ENCODE measurements at regions not wholly inside any gene's neighbourhood (a gene's known extent, or its start where the extent isn't known, plus 50 kb on each side); places are given as distances from the start of the nearest gene placed in this dataset.

GRCh38 chr10:128568990-128569945 is 443.0 kb upstream of the MKI67 start:
- H3K9ac ChIP-seq = no peak overlapping the region
- TF ChIP-seq EZH2phosphoT487 (IDR thresholded peaks at IDR 0.05) (no peak), CTCF (IDR thresholded peaks at IDR 0.05) (no peak), EZH2 (IDR thresholded peaks at IDR 0.05) (no peak)
- no peak overlapping the region for H3K4me3 Mint-ChIP-seq
- no peak for DNase-seq (ENCODE audit: low spot score)
- no peak overlapping the region for H3K27ac Mint-ChIP-seq
- no peaks in the 10 kb centered on the region for H3K9me3 ChIP-seq (ENCODE audit: low read depth)
- no peaks in the 10 kb centered on the region for H4K20me1 ChIP-seq (ENCODE audit: low read depth)
- H3F3A ChIP-seq (ENCODE audit: low read depth) = no peaks in the 10 kb centered on the region
- no peaks in the 10 kb centered on the region for H3K9me3 Mint-ChIP-seq
- H3K36me3 Mint-ChIP-seq = no peaks in the 10 kb centered on the region
- H3K4me2 ChIP-seq = no peak overlapping the region
- peaks cover 25% of the 10 kb centered on the region for H3K4me1 Mint-ChIP-seq
- H3K79me2 ChIP-seq (ENCODE audit: low read depth) = no peaks in the 10 kb centered on the region
- no peaks in the 10 kb centered on the region for H3K4me1 ChIP-seq
- H3K27ac ChIP-seq = no peak overlapping the region
- no peaks in the 10 kb centered on the region for H3K27me3 ChIP-seq
- H2AFZ ChIP-seq (replicated peaks) = no peak overlapping the region
- no peak overlapping the region for H3K4me3 ChIP-seq
- H3K36me3 ChIP-seq = no peaks in the 10 kb centered on the region
- peaks cover 2% of the 10 kb centered on the region for H3K27me3 Mint-ChIP-seq (ENCODE audit: insufficient read depth, low read depth)

- no peaks in the 10 kb centered on the region for H3F3A ChIP-seq (ENCODE audit: low read depth)
- no peaks in the 10 kb centered on the region for H3K9me3 Mint-ChIP-seq
These were observed 444.2 kb upstream of the MKI67 start for GRCh38 chr10:128570319-128570995.

GRCh38 chr10:128571071-128571470 is 444.8 kb upstream of the MKI67 start:
- no peaks in the 10 kb centered on the region for H3K9me3 Mint-ChIP-seq
- no peak overlapping the region for H3K4me3 Mint-ChIP-seq
- Histone ChIP-seq H3K4me2 (no peak overlapping the region), H3F3A (ENCODE audit: low read depth) (no peaks in the 10 kb centered on the region), H3K27me3 (no peaks in the 10 kb centered on the region), H2AFZ (replicated peaks) (no peak overlapping the region), H3K79me2 (ENCODE audit: low read depth) (no peaks in the 10 kb centered on the region), H3K27ac (no peak overlapping the region), H3K9me3 (ENCODE audit: low read depth) (no peaks in the 10 kb centered on the region), H3K36me3 (no peaks in the 10 kb centered on the region), H3K9ac (no peak overlapping the region), H4K20me1 (ENCODE audit: low read depth) (no peaks in the 10 kb centered on the region), H3K4me3 (no peak overlapping the region), H3K4me1 (no peaks in the 10 kb centered on the region)
- no peaks in the 10 kb centered on the region for H3K36me3 Mint-ChIP-seq
- H3K27ac Mint-ChIP-seq = no peak overlapping the region
- peaks cover 2% of the 10 kb centered on the region for H3K27me3 Mint-ChIP-seq (ENCODE audit: insufficient read depth, low read depth)
- peaks cover 31% of the 10 kb centered on the region for H3K4me1 Mint-ChIP-seq
- no peak for DNase-seq (ENCODE audit: low spot score)
- TF ChIP-seq EZH2phosphoT487 (IDR thresholded peaks at IDR 0.05) (no peak), EZH2 (IDR thresholded peaks at IDR 0.05) (no peak), CTCF (IDR thresholded peaks at IDR 0.05) (no peak)

More at GRCh38 chr10:128570319-128570995, 444.2 kb upstream of the MKI67 start:
- H3K27me3 ChIP-seq = no peaks in the 10 kb centered on the region
- H3K9ac ChIP-seq = no peak overlapping the region
- no peaks in the 10 kb centered on the region for H3K9me3 ChIP-seq (ENCODE audit: low read depth)
- Mint-ChIP-seq H3K36me3 (no peaks in the 10 kb centered on the region), H3K4me1 (peaks cover 25% of the 10 kb centered on the region), H3K27ac (no peak overlapping the region), H3K27me3 (ENCODE audit: insufficient read depth, low read depth) (peaks cover 2% of the 10 kb centered on the region), H3K4me3 (no peak overlapping the region)
- H2AFZ ChIP-seq (replicated peaks) = no peak overlapping the region
- no peaks in the 10 kb centered on the region for H3K36me3 ChIP-seq
- H3K27ac ChIP-seq = no peak overlapping the region
- no peak for DNase-seq (ENCODE audit: low spot score)
- H3K4me1 ChIP-seq = no peaks in the 10 kb centered on the region
- H3K79me2 ChIP-seq (ENCODE audit: low read depth) = no peaks in the 10 kb centered on the region
- no peak overlapping the region for H3K4me3 ChIP-seq
- no peak overlapping the region for H3K4me2 ChIP-seq
- TF ChIP-seq CTCF (IDR thresholded peaks at IDR 0.05) = no peak
- TF ChIP-seq EZH2 (IDR thresholded peaks at IDR 0.05) = no peak
- TF ChIP-seq EZH2phosphoT487 (IDR thresholded peaks at IDR 0.05) = no peak
- H4K20me1 ChIP-seq (ENCODE audit: low read depth) = no peaks in the 10 kb centered on the region
